GM21576 (cell line): ENCODE measurements at regions not wholly inside any gene's neighbourhood (a gene's known extent, or its start where the extent isn't known, plus 50 kb on each side); places are given as distances from the start of the nearest gene placed in this dataset.
"Not testable (repeated sequence)": the region's sequence is repeated elsewhere in the genome, so short reads cannot be mapped to it uniquely, and the experiment has no call there.

Experiments
- ATAC-seq: cut with Tn5 transposase; IDR thresholded peaks from one replicate; pipeline ENCODE4 v1.9.1; 2021; ENCODE audit warnings: mild to moderate bottlenecking, moderate library complexity; ENCODE audit not compliant: unreplicated experiment

- ATAC-seq = not testable (repeated sequence)
Observed at GRCh38 chr15:20104551-20104950, 437.0 kb downstream of the GOLGA6L6 start.

- ATAC-seq = not testable (repeated sequence)
Observed at GRCh38 chr15:20102862-20103261, 438.7 kb downstream of the GOLGA6L6 start.

- ATAC-seq = not testable (repeated sequence)
Observed at GRCh38 chr15:20102209-20102608, 439.4 kb downstream of the GOLGA6L6 start.

DNA sequence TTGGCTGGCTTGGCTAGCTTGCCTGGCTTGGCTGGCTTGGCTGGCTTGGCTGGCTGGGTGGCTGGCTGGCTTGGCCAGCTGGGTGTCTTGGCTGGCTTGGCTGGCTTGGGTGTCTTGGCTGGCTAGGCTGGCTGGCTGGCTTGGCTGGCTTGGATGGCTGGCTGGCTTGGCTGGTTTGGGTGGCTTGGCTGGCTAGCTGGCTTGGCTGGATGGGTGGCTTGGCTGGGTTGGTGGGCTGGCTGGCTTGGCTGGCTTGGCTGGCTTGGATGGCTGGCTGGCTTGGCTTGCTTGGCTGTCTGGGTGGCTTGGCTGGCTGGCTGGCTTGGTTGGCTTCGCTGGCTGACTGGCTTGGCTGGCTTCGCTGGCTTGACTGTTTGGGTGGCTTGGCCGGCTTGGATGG, 440.3 kb downstream of the GOLGA6L6 start:
- not testable (repeated sequence) for ATAC-seq

- not testable (repeated sequence) for ATAC-seq
Observed at GRCh38 chr15:20100604-20101270, 440.9 kb downstream of the GOLGA6L6 start.

DNA sequence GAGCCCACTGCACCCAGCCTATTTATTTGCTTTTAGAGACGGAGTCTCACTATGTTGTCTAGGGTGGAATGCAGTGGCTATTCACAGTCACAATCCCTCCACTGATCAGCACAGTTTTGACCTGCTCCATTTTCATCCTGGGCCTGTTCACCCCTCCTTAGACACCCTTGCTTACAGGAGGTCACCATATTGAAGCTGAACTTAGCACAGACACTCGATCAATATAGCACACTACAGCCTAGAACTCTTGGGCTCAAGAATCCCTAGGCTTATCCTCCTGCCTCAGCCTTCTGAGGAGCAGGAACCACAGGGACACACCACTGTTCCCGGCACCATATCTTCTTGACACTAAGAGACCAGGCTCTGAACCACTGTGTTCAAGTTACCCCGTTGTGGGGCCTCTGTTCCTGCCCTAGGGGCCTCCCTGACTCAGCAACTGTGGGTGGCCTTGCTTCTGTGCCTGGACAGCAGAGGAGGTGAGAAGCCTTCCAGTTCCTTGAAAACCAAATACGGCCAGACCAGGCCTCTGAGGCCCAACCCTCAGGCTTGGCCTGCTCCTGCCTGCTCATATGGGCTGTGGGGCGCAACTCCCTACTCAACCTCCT, 445.8 kb downstream of the GOLGA6L6 start:
- ATAC-seq = not testable (repeated sequence)

GRCh38 chr15:20089541-20089940, 452.1 kb downstream of the GOLGA6L6 start:
- ATAC-seq = not testable (repeated sequence)

- not testable (repeated sequence) for ATAC-seq
Observed at GRCh38 chr15:20084026-20084425, 457.6 kb downstream of the GOLGA6L6 start.

GRCh38 chr15:20074082-20074481, 467.5 kb downstream of the GOLGA6L6 start:
- ATAC-seq = not testable (repeated sequence)

DNA sequence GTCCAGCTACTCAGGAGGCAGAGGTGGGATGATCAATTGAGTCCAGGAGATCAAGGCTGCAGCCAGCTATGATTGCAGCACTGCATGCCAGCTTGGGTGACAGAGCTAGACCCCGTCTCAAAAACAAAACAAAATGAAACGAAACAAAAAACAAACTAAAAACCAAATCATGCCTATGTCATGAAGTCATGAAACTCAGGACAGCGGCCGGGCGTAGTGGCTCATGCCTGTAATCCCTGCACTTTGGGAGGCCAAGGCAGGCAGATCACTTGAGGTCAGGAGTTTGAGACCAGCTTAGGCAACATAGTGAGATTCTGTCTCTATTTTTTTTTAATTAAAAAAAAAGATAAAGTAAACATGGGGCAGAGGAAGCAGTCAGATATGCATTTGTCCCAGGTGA, 472.6 kb downstream of the GOLGA6L6 start:
- not testable (repeated sequence) for ATAC-seq

DNA sequence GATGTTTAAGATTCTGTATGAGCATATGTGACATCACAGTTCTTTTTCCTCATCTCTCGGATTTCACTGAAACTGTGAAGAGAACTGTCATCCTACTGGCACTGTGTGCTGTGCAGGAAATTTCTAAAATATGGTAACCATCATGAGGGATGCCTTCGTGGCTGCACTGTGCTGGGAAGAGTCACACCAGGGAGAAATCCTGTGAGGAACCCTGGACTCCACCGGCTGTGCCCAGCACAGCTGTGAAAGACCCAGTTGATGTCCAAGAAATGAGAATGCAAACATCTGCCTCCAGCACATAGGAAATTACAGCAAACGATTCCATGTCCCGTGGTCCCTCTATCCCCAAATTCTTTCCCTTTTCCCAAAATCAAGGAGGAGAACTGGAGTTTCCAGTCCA, 475.4 kb downstream of the GOLGA6L6 start:
- not testable (repeated sequence) for ATAC-seq

DNA sequence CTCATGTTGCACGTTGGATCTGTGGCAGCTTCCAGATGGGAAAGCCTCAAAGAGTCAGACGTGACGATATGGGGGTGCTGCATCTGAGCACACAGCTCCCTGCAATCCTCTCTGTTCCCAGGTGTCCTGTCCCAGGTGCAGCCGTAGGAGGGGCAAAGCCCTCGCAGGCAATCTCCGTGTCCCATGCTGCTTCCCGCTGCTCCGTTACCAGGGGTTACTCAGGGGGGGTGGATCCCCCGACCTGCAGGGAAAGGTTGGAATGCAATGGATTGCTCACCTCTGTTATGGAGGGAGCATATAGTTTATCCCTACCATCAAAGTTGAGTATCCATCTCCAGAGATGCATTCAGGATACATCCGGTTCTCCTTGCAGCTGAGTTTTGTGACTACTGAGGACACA, 476.1 kb downstream of the GOLGA6L6 start:
- not testable (repeated sequence) for ATAC-seq

GRCh38 chr15:20063167-20063566, 478.4 kb downstream of the GOLGA6L6 start:
- not testable (repeated sequence) for ATAC-seq

DNA sequence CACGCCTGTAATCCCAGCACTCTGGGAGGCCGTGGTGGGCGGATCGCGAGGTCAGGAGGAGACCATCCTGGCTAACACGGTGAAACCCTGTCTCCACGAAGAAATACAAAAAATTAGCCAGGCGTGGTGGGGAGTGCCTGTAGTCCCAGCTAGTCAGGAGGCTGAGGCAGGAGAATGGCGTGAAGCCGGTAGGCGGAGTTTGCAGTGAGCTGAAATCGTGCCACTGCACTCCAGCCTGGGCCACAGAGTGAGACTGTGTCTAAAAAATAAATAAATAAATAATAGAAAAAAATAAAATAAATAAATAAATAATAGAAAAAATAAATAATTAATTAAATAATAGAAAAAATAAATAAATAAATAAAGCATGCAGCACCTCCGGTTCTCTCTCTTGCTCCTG, 480.8 kb downstream of the GOLGA6L6 start:
- not testable (repeated sequence) for ATAC-seq

GRCh38 chr15:20056871-20057270, 484.7 kb downstream of the GOLGA6L6 start:
- ATAC-seq = not testable (repeated sequence)

GRCh38 chr15:20055921-20056320, 485.7 kb downstream of the GOLGA6L6 start:
- not testable (repeated sequence) for ATAC-seq

- ATAC-seq = not testable (repeated sequence)
Observed at GRCh38 chr15:20048189-20048588, 493.4 kb downstream of the GOLGA6L6 start.

DNA sequence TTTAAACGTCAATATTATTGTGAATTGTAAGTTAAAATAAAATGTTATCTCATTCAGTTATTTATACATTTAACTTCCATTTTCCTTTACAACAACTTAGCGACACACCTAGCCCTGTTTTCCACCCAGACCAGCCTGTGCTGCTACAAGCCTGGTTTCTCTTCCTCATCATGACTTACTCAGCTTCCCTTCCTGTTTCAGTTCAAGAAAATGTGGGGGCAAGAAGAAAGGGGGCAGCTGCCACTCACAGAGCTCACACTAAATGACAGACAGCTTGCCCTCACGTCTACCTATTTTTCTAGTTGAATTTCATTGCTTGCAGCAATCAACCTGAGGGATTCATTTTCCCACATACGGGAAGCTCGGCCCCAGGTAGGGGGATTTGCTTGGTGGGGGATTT, 496.4 kb downstream of the GOLGA6L6 start:
- not testable (repeated sequence) for ATAC-seq

- not testable (repeated sequence) for ATAC-seq
Observed at GRCh38 chr15:20040691-20041090, 500.9 kb downstream of the GOLGA6L6 start.

GRCh38 chr15:20025040-20025439, 516.6 kb downstream of the GOLGA6L6 start:
- not testable (repeated sequence) for ATAC-seq

GRCh38 chr15:20022349-20022748, 519.3 kb downstream of the GOLGA6L6 start:
- not testable (repeated sequence) for ATAC-seq

GRCh38 chr15:20021351-20021750, 520.2 kb downstream of the GOLGA6L6 start:
- not testable (repeated sequence) for ATAC-seq
